NCI-H2227 treated with DMSO at 0.1 percent for 48 hours (cell line): ENCODE measurements at regions not wholly inside any gene's neighbourhood (a gene's known extent, or its start where the extent isn't known, plus 50 kb on each side); places are given as distances from the start of the nearest gene placed in this dataset.

Experiments used
- DNase-seq: peaks from one replicate; lab custom pipeline; 2025; lab: John Stamatoyannopoulos, UW

DNA sequence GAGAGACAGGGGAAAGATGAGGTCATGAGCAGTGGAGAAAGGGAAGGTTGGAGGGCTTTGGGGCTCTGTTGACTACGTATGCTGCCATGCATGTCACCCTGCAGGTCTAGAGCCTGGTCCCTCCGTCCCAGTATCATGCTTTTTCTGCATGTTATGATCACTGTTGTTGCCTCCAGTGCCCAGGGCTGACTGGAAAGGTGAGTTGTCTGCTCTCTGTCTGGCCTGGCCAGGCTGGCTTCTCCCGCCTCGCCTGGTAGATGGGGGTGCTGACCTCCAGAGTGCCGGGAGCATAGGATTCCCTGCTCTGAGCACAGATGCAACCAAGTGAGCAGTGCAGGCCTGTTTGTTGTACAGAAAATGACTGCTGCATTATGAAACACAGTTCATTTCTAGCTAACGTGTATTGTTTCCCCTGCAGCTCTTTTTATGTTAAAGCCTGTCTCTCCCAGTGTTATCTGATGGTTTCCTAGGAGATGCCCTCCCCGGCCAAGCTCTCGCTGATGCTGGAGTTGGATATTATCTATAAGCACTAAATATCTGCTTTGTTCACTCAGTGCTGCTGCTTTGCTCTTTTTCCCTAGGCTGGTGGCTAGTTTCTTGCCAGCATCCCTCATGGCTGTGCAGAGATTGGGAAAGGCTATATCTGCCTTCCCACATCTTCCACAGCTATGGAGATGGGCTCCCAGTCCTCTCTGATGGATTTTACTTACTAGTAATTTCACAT, 158.2 kb downstream of the TDRD15 start:
- peak; percentile 23 for DNase-seq

DNA sequence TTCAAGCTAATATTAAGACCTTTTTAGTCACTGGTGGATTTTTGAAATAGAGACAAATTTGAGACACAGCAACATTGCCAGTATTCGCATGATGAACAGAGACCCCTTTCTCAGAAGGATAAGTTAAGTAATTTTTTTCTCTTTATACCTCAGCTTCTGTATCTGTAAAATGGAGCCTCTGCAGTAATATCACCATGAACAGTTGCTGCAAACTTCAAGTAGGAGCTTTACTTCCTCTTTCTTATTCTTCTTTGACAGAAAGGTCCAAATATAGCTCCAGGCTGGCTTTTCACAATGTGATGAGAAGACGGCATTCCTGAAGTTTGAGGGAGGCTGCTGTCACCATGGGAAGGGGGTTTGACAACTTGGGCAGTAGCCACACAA, 158.7 kb downstream of the TDRD15 start:
- no peak for DNase-seq

- no peak for DNase-seq
These were observed 164.5 kb downstream of the TDRD15 start for GRCh38 chr2:21288299-21288698.

- no peak for DNase-seq
These were observed 165.2 kb downstream of the TDRD15 start for GRCh38 chr2:21288739-21289520.

DNA sequence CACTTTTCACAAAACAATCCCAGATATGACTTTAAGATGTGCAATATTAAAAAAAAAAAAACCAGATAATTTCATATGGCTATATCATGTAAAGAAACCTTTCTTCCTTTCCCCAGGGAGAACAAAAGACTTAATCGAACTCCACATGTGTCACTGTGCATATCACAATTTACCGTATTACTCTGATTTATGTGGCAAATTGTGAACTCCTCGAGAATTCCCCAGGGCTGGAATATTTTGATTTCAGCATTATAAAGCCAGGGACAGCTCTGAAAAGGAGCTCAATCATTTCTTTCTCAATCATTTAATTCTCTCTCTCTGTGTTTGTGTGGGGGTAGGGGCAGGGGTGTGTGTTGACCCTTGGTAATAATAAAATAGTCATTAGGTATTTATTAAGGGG, 165.8 kb downstream of the TDRD15 start:
- no peak for DNase-seq

DNA sequence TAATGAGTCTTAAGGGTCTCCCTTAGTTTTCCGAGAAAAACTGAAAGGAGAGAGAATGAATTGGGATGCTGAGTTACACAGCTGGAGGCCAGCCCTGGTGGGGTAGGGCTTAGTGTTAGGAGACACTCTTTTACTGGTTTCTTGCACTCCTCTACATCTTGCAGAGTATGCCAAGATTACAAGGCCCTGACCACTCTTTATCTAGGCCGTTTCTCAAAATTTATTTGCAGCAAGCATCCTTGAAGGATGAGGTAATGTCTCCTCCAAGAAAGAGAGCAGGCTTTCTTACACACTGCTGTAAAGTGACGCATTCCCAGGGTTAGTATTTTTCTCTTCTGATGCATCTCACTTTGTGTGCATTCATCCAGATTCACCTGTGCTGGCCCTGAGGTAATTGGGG, 166.2 kb downstream of the TDRD15 start:
- no peak for DNase-seq

DNA sequence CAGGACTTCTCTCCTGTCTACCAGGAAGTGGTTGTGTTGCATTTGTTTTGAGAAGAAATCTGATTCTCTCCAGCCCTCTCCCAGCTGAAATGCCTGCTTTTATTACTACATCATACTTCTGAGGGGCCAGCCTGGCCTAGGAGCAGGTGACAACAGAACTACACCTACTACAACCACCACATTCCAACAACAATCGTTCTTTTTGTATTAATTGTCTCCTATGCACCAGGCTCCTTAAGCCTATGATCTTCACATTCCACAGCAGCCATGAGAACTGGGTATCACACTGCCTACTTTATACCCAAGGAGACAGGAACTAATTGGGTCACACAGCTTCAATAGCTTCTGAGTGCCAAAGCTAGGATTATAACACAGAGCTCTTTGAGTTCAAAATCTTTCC, 167.7 kb downstream of the TDRD15 start:
- DNase-seq = no peak

- DNase-seq = no peak
These were observed 170.7 kb downstream of the TDRD15 start for GRCh38 chr2:21294446-21294845.

- no peak for DNase-seq
These were observed 175.6 kb downstream of the TDRD15 start for GRCh38 chr2:21299411-21299810.

GRCh38 chr2:21301871-21302455, 178.2 kb downstream of the TDRD15 start:
- DNase-seq = no peak

DNA sequence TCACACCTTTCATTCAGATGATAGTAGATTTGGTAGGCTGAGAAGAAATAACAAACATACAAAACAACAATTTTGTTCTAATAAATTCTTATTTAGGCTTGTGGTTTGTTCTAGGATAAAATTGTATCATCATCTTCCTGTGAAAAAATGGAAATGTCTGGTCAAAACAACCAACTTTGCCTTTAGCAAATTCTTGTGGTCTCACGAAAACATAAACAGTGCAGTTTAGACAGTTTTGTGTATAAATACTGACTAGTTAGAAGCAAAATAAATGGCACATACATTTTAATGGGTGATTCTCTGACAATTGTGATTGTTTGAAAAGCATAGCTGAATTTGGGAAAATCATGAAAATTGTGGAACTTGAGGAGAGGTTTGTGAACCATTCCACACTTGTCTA, 180.1 kb downstream of the TDRD15 start:
- no peak for DNase-seq

DNA sequence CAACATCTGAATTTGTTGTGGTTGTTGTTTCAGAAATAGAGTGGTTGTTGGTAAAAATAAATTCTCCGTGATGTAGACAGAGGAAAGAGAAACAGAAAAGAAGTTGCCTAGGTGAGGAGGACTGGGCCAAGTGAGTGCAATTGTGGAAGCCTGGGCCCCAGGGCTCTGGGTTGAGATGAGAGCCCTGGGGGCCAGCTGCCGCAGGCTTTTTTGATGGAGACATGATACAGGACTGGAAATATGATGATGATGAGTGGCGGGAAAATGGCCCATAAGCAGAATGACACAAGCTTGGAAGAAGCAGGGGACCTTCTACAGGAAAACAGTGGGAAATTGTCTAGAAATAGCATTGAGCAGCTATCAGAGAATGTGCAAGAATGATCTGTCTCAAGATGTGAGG, 181.8 kb downstream of the TDRD15 start:
- DNase-seq = no peak

GRCh38 chr2:21306235-21306634, 182.5 kb downstream of the TDRD15 start:
- no peak for DNase-seq

DNA sequence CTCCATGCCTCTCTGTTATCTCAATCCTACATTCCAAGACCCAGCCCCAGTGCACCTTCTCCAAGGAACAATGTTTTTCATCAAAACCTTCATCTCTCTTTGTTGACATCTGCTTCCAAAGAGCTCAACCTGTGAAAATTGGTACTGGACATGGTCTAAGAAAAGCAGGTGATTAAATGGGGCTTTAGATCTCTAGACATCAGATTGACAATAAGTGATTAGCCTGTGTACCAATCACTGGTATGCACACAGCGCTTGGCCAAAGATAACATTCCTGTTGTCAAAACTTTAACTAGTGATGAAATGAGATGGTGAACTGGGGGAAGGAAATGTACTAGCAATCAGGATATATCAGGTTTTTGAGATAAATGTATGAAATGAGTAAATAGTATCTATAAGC, 183.3 kb downstream of the TDRD15 start:
- no peak for DNase-seq

GRCh38 chr2:21310493-21310892, 186.7 kb downstream of the TDRD15 start:
- no peak for DNase-seq

GRCh38 chr2:21314322-21314835, 190.6 kb downstream of the TDRD15 start:
- no peak for DNase-seq

GRCh38 chr2:21317131-21317530, 193.4 kb downstream of the TDRD15 start:
- no peak for DNase-seq

DNA sequence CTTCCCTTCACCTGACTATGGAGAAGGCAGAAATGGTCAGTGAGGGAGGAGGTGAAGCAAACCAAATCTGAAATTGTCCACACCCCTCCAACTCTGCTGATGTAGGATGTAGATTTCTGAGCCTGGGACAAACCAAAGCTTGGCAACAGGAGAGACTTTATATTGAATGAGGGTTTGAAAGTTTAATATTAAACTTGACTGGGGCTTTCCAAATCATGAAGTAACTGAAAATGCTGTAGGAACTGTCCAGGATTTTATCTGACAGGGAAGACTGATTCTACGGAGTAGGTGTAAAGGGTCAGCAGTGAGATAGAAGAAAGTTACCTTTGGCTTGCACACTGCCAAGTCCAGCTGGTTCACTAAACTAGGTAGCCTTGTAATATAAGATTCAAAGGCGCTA, 194.5 kb downstream of the TDRD15 start:
- DNase-seq = no peak

GRCh38 chr2:21326152-21326551, 202.4 kb downstream of the TDRD15 start:
- no peak for DNase-seq

DNA sequence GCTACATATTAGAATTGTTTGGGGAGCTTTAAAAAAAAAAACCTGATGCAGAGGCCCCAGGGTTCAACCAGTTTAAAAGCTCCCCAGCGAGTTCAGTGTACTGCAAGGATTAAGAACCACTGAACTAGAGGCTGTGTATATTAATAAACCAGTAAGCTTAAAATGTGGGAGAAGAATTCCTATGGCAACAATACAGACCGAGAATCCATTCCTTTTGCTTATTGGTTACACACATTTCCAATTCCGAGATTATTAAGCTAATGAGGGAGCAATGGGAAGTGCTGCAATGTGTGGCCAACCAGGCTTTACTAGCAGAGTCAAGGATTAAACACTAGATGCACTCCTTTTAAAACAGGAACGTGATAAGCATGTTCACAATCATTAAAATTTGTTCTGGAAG, 204.4 kb downstream of the TDRD15 start:
- DNase-seq = no peak

- no peak for DNase-seq
These were observed 207.1 kb downstream of the TDRD15 start for GRCh38 chr2:21330786-21331391.

GRCh38 chr2:21331625-21332370, 208.0 kb downstream of the TDRD15 start:
- no peak for DNase-seq
